H1 (cell line): ENCODE measurements at regions not wholly inside any gene's neighbourhood (a gene's known extent, or its start where the extent isn't known, plus 50 kb on each side); places are given as distances from the start of the nearest gene placed in this dataset.

Source experiments
- CTCF ChIA-PET: fragments of 300-600 bp; sonication (Branson Sonifier 250); formaldehyde crosslinking; loops from one replicate; lab custom pipeline; 2021; ENCODE audit not compliant: partially characterized antibody; lab: Charles Lee
- POLR2A ChIA-PET: fragments of 300-600 bp; sonication (Branson Sonifier 250); formaldehyde crosslinking; loops from one replicate; lab custom pipeline; 2021; ENCODE audit warnings: inconsistent platforms; ENCODE audit not compliant: partially characterized antibody; lab: Charles Lee
- DNase-seq, 2 experiments: peaks; one replicate each; pipeline versions ENCODE4 v3.0.0 to v3.0.0-alpha.2; 2010 to 2022; ENCODE audit warnings: low spot score in 2 of 2, low read depth in 1 of 2, mixed read lengths in 1 of 2
- FAIRE-seq: peaks from 2 replicates; lab custom pipeline; 2011; peaks lifted over from hg19 to GRCh38; lab: Jason Lieb, UNC
- H2AFZ ChIP-seq: 2 replicates; pipeline ENCODE4 v1.8.1; 2012; ENCODE audit warnings: low read length, inconsistent platforms
- H2AK5ac ChIP-seq: 2 replicates; pipeline ENCODE4 v1.6.1; 2013; ENCODE audit warnings: low read depth, low read length
- H2BK120ac ChIP-seq: replicated peaks from 2 replicates; pipeline ENCODE3; 2013; ENCODE audit warnings: low read depth, low read length, inconsistent platforms
- H2BK12ac ChIP-seq: 2 replicates; pipeline ENCODE4 v1.6.1; 2013; ENCODE audit warnings: low read depth, low read length
- H2BK15ac ChIP-seq: 2 replicates; pipeline ENCODE4 v1.6.1; 2013; ENCODE audit warnings: low read length
- H2BK20ac ChIP-seq: 2 replicates; pipeline ENCODE4 v1.6.1; 2013; ENCODE audit warnings: low read length
- H2BK5ac ChIP-seq: 2 replicates; pipeline ENCODE4 v1.6.1; 2013; ENCODE audit warnings: low read depth, low read length
- H3K14ac ChIP-seq: 2 replicates; pipeline ENCODE4 v1.6.1; 2013; ENCODE audit warnings: inconsistent platforms; ENCODE audit not compliant: insufficient read length
- H3K18ac ChIP-seq: 2 replicates; pipeline ENCODE4 v1.6.1; 2013; ENCODE audit warnings: low read length; ENCODE audit errors: extremely low read depth
- H3K23ac ChIP-seq: 2 replicates; pipeline ENCODE4 v1.6.1; 2013; ENCODE audit warnings: inconsistent platforms; ENCODE audit not compliant: insufficient read length
- H3K23me2 ChIP-seq: 2 replicates; pipeline ENCODE4 v1.6.1; 2013; ENCODE audit warnings: low read depth, low read length
- H3K27ac ChIP-seq: 2 replicates; pipeline ENCODE4 v1.6.1; 2011; ENCODE audit warnings: low read depth, low read length, inconsistent platforms
- H3K27me3 ChIP-seq, 4 experiments: replicated peaks in 1 of 4; 1 replicate in 1 of 4; 2 replicates in 3 of 4; pipeline versions ENCODE4 v1.6.1 to v1.8.1; 2011 to 2013; ENCODE audit warnings: low read length in 3 of 4, mild to moderate bottlenecking in 3 of 4, inconsistent platforms in 2 of 4, mixed read lengths in 2 of 4, moderate library complexity in 1 of 4; ENCODE audit not compliant: control insufficient read depth in 3 of 4, insufficient read depth in 3 of 4; ENCODE audit errors: extremely low read depth in 1 of 4
- H3K36me3 ChIP-seq, 4 experiments: 2 replicates each; pipeline versions ENCODE4 v1.6.1 to v1.8.1; 2011 to 2013; ENCODE audit warnings: mild to moderate bottlenecking in 4 of 4, low read length in 3 of 4, moderate library complexity in 2 of 4, control low read depth in 1 of 4, inconsistent platforms in 1 of 4; ENCODE audit not compliant: insufficient read depth in 4 of 4, control insufficient read depth in 2 of 4
- H3K4ac ChIP-seq: replicated peaks from 2 replicates; pipeline ENCODE3; 2013; ENCODE audit warnings: low read length, low read depth, mixed read lengths, inconsistent platforms; ENCODE audit not compliant: insufficient read length
- H3K4me1 ChIP-seq, 4 experiments: replicated peaks in 1 of 4; 1 replicate in 1 of 4; 2 replicates in 3 of 4; pipeline versions ENCODE4 v1.6.1 to v1.8.1; 2011 to 2013; ENCODE audit warnings: low read length in 3 of 4, inconsistent platforms in 2 of 4, mixed read lengths in 1 of 4; ENCODE audit not compliant: insufficient read depth in 4 of 4, control insufficient read depth in 3 of 4
- H3K4me2 ChIP-seq, 2 experiments: 2 replicates each; pipeline versions ENCODE4 v1.6.1 to v1.8.1; 2011 to 2013; ENCODE audit warnings: low read depth in 2 of 2, low read length in 2 of 2, control low read depth in 1 of 2, inconsistent platforms in 1 of 2, mild to moderate bottlenecking in 1 of 2; ENCODE audit not compliant: insufficient read depth in 1 of 2
- H3K4me3 ChIP-seq, 4 experiments: fragments of 200-600, 300-600 bp in 1 of 4; sonication (generic), shearing (Covaris generic), sonication (Bioruptor Twin) in 1 of 4; 2 replicates each; pipeline versions ENCODE4 v1.5.1 to v1.8.1; 2011 to 2016; ENCODE audit warnings: low read length in 4 of 4, low read depth in 3 of 4, control low read depth in 2 of 4, inconsistent platforms in 2 of 4, mild to moderate bottlenecking in 2 of 4, mixed read lengths in 1 of 4, moderate library complexity in 1 of 4; ENCODE audit not compliant: insufficient read depth in 2 of 4; ENCODE audit errors: extremely low read depth in 1 of 4
- H3K56ac ChIP-seq: replicated peaks from 2 replicates; pipeline ENCODE3; 2013; ENCODE audit warnings: low read depth, mild to moderate bottlenecking, mixed read lengths, low read length, inconsistent platforms; ENCODE audit not compliant: insufficient read length
- H3K79me1 ChIP-seq: 2 replicates; pipeline ENCODE4 v1.6.1; 2013; ENCODE audit warnings: low read depth, low read length, control low read depth
- H3K79me2 ChIP-seq, 2 experiments: 2 replicates each; pipeline versions ENCODE4 v1.6.1 to v1.8.1; 2012 to 2013; ENCODE audit warnings: low read length in 2 of 2, mild to moderate bottlenecking in 2 of 2, inconsistent platforms in 1 of 2; ENCODE audit not compliant: insufficient read depth in 2 of 2, control insufficient read depth in 1 of 2
- H3K9ac ChIP-seq, 4 experiments: replicated peaks in 1 of 4; 1 replicate in 1 of 4; 2 replicates in 3 of 4; pipeline versions ENCODE4 v1.6.1 to v1.8.1; 2011 to 2013; ENCODE audit warnings: low read depth in 3 of 4, low read length in 3 of 4, control low read depth in 2 of 4, mild to moderate bottlenecking in 2 of 4, moderate library complexity in 2 of 4, inconsistent platforms in 1 of 4; ENCODE audit errors: extremely low read depth in 1 of 4
- H3K9me3 ChIP-seq, 2 experiments: 2 replicates each; pipeline versions ENCODE4 v1.6.1 to v1.8.1; 2012 to 2013; ENCODE audit warnings: mild to moderate bottlenecking in 2 of 2, moderate library complexity in 2 of 2, control low read depth in 1 of 2, inconsistent platforms in 1 of 2, low read depth in 1 of 2, low read length in 1 of 2, mixed read lengths in 1 of 2; ENCODE audit not compliant: insufficient read depth in 2 of 2
- H4K20me1 ChIP-seq, 2 experiments: replicated peaks in 1 of 2; 2 replicates each; pipeline versions ENCODE3 to v1.8.1; 2011 to 2013; ENCODE audit warnings: inconsistent platforms in 2 of 2, low read length in 2 of 2, mild to moderate bottlenecking in 1 of 2; ENCODE audit not compliant: insufficient read depth in 2 of 2, control insufficient read depth in 1 of 2
- H4K5ac ChIP-seq: 2 replicates; pipeline ENCODE4 v1.6.1; 2013; ENCODE audit warnings: low read length, low read depth, mixed read lengths, inconsistent platforms; ENCODE audit not compliant: insufficient read length
- H4K8ac ChIP-seq: 2 replicates; pipeline ENCODE4 v1.8.0; 2013; ENCODE audit warnings: mild to moderate bottlenecking, moderate library complexity, low read length, inconsistent platforms; ENCODE audit not compliant: insufficient read depth; ENCODE audit errors: extremely low read depth
- H4K91ac ChIP-seq: replicated peaks from 2 replicates; pipeline ENCODE3; 2013; ENCODE audit warnings: low read length, mixed read lengths, inconsistent platforms; ENCODE audit not compliant: insufficient read length
- BRCA1 ChIP-seq: IDR thresholded peaks from 2 replicates; pipeline ENCODE4 v1.6.1; 2012; ENCODE audit warnings: low read depth, low read length, improper control_type of control experiment
- CBX5 ChIP-seq: fragments of 300-800, 300-1000 bp; sonication (generic); IDR thresholded peaks from 2 replicates; pipeline ENCODE4 v1.7.1; 2016; ENCODE audit warnings: antibody characterized with exemption, low read length, low read depth
- CBX8 ChIP-seq: fragments of 300-800, 300-1000 bp; sonication (generic); IDR thresholded peaks from 2 replicates; pipeline ENCODE4 v1.7.1; 2016; ENCODE audit warnings: low read depth, low read length, borderline replicate concordance
- CEBPB ChIP-seq: IDR thresholded peaks from 2 replicates; pipeline ENCODE4 v1.6.1; 2012; ENCODE audit warnings: low read depth, low read length
- EZH2 ChIP-seq: fragments of 200-600 bp; sonication (generic); IDR thresholded peaks from 2 replicates; pipeline ENCODE4 v1.7.1; 2012; ENCODE audit warnings: low read depth, mild to moderate bottlenecking, moderate library complexity, low read length, inconsistent platforms; ENCODE audit not compliant: severe bottlenecking
- GABPA ChIP-seq: IDR thresholded peaks from 2 replicates; pipeline ENCODE4 v1.6.1; 2011; ENCODE audit warnings: mild to moderate bottlenecking, low read length, moderate library complexity, borderline replicate concordance; ENCODE audit not compliant: insufficient read depth
- HDAC2 ChIP-seq, 2 experiments: fragments of 300-600 bp in 1 of 2; sonication (generic) in 1 of 2; IDR thresholded peaks; 2 replicates each; pipeline ENCODE4 v1.6.1; 2011 to 2012; ENCODE audit warnings: low read depth in 2 of 2, low read length in 2 of 2, mild to moderate bottlenecking in 2 of 2, moderate library complexity in 2 of 2, borderline replicate concordance in 1 of 2, inconsistent platforms in 1 of 2
- HDAC6 ChIP-seq: IDR thresholded peaks from one replicate; pipeline ENCODE4 v1.7.1; 2012; ENCODE audit warnings: low read depth, mild to moderate bottlenecking, inconsistent platforms, low read length, moderate library complexity
- RAD21 ChIP-seq, 2 experiments: IDR thresholded peaks in 1 of 2; conservative IDR thresholded peaks in 1 of 2; 2 replicates each; pipeline ENCODE4 v1.6.1; 2011; ENCODE audit warnings: low read depth in 2 of 2, low read length in 2 of 2, improper control_type of control experiment in 1 of 2, inconsistent platforms in 1 of 2, mild to moderate bottlenecking in 1 of 2, moderate library complexity in 1 of 2
- TAF7 ChIP-seq: optimal IDR thresholded peaks from 2 replicates; pipeline ENCODE3; 2011; ENCODE audit warnings: low read depth, mild to moderate bottlenecking, inconsistent platforms, low read length, moderate library complexity, borderline replicate concordance
- WGBS, 2 experiments: shearing (Covaris generic) in 1 of 2; methylation state at CpG; one replicate each; pipeline versions ENCODE4 v1.1.6 to v1.1.7; 2013 to 2015; ENCODE audit warnings: low lambda C conversion rate in 2 of 2, mixed read lengths in 2 of 2, inconsistent platforms in 1 of 2, low coverage in 1 of 2, missing lambda C conversion rate in 1 of 2; ENCODE audit not compliant: insufficient replicate concordance in 2 of 2, insufficient coverage in 1 of 2, insufficient read length in 1 of 2; ENCODE audit errors: extremely low coverage in 1 of 2, missing lambda C conversion rate in 1 of 2; 5-methylcytosine and 5-hydroxymethylcytosine counted together
- TF ChIP-seq, protein P1 (sequence below): IDR thresholded peaks from 2 replicates; pipeline ENCODE4 v1.6.1; 2012; ENCODE audit warnings: low read length, inconsistent platforms

DNA sequence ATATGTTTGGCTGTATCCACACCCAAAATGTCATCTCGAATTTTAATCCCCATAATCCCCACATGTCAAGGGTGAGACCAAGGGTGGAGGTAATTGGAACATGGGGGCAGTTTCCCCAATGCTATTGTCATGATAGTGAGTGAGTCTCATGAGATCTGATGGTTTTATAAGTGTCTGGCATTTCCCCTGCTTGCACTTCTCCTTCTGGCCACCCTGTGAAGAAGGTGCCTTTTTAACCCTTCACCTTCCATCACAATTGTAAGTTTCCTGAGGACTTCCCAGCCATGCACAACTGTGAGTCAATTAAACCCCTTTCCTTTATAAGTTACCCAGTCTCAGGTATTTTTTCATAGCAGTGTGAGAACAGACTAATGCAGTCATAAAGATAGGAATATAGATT is 216.7 kb upstream of the SSTR1 start:
- H3K18ac ChIP-seq, result no peak overlapping the region; the same call in 1 of the 2 replicates
- H3K4ac ChIP-seq, result no peak overlapping the region
- POLR2A ChIA-PET, result interaction anchor here (1.5 kb wide), 1 partner anchor 209 kb away, joined by 22 read pairs; no protein-coding TSS in a partner anchor
- H2BK120ac ChIP-seq, result no peak overlapping the region
- H2AK5ac ChIP-seq, result no peak overlapping the region
- no peaks in the 10 kb centered on the region for H3K36me3 ChIP-seq
- no peak overlapping the region for H3K4me2 ChIP-seq
- no peak overlapping the region for H3K23ac ChIP-seq
- peaks cover 1 to 26% (median 10%) of the 10 kb centered on the region in 4 experiments; a peak in 5 of 7 replicates for H3K4me1 ChIP-seq
- H3K23me2 ChIP-seq, result no peaks in the 10 kb centered on the region; the same call in 1 of the 2 replicates
- no peaks in the 10 kb centered on the region for H3K79me1 ChIP-seq
- 68% methylated on average over 1 of the region's 1 CpG; no CpG with 5 or more reads in 1 of the 2 experiments for WGBS, 2 experiments
- no peak overlapping the region for H3K9ac ChIP-seq
- no peak overlapping the region for H3K27ac ChIP-seq
- no peak overlapping the region for H2AFZ ChIP-seq
- DNase-seq (no peak), FAIRE-seq (peak; percentile 86)
- H2BK15ac ChIP-seq, result no peak overlapping the region
- no peak overlapping the region for H2BK20ac ChIP-seq
- H4K91ac ChIP-seq, result no peak overlapping the region
- H3K27me3 ChIP-seq, result no peaks in the 10 kb centered on the region
- no peak overlapping the region for H4K8ac ChIP-seq
- H4K5ac ChIP-seq, result no peak overlapping the region
- CTCF ChIA-PET, result interaction anchor here (0.9 to 2.0 kb wide), 3 partner anchors 9 to 214 kb away, joined by 3 to 5 read pairs (median 4); no protein-coding TSS in a partner anchor
- no peaks in the 10 kb centered on the region for H3K79me2 ChIP-seq
- H2BK12ac ChIP-seq, result no peak overlapping the region
- no peak overlapping the region for H3K14ac ChIP-seq
- no peak overlapping the region for H3K4me3 ChIP-seq
- no peaks in the 10 kb centered on the region for H4K20me1 ChIP-seq
- no peaks in the 10 kb centered on the region for H3K9me3 ChIP-seq
- H3K56ac ChIP-seq, result no peak overlapping the region
- H2BK5ac ChIP-seq, result no peak overlapping the region; the same call in 1 of the 2 replicates
- TF ChIP-seq GABPA, result no peak
- TF ChIP-seq HDAC2 (IDR thresholded peaks at IDR 0.05; ENCODE audit: borderline replicate concordance in 1 of 2, low read depth in 2 of 2, low read length in 2 of 2), result no peak
- TF ChIP-seq CEBPB, result no peak
- no peak for TF ChIP-seq BRCA1
- TF ChIP-seq HDAC6, result no peak
- no peak; a peak in 1 of 4 replicates for TF ChIP-seq RAD21 (IDR thresholded peaks at IDR 0.05 in 1 of 2, conservative IDR thresholded peaks at IDR 0.05 in 1 of 2; ENCODE audit: low read depth in 2 of 2, low read length in 2 of 2)
- no peak for TF ChIP-seq CBX5
- TF ChIP-seq EZH2, result no peak
- TF ChIP-seq TAF7, result no peak
- TF ChIP-seq, protein P1, sequence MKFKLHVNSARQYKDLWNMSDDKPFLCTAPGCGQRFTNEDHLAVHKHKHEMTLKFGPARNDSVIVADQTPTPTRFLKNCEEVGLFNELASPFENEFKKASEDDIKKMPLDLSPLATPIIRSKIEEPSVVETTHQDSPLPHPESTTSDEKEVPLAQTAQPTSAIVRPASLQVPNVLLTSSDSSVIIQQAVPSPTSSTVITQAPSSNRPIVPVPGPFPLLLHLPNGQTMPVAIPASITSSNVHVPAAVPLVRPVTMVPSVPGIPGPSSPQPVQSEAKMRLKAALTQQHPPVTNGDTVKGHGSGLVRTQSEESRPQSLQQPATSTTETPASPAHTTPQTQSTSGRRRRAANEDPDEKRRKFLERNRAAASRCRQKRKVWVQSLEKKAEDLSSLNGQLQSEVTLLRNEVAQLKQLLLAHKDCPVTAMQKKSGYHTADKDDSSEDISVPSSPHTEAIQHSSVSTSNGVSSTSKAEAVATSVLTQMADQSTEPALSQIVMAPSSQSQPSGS, result no peak
- no peak for TF ChIP-seq CBX8
